GM23338 (cell line): ENCODE measurements at regions not wholly inside any gene's neighbourhood (a gene's known extent, or its start where the extent isn't known, plus 50 kb on each side); places are given as distances from the start of the nearest gene placed in this dataset.

ENCODE experiments used
- ATAC-seq: fragments of 200-7000 bp; cut with Tn5 transposase; 3 replicates; pipeline ENCODE4 v1.9.1; 2020
- DNase-seq: peaks from one replicate; pipeline ENCODE4 v3.0.0-alpha.2; 2015; ENCODE audit warnings: low spot score
- H2AFZ ChIP-seq: fragments of 200-600 bp; sonication (generic); 2 replicates; pipeline ENCODE4 v1.8.0; 2016; ENCODE audit warnings: antibody characterized with exemption, mild to moderate bottlenecking, moderate library complexity
- H3F3A ChIP-seq: fragments of 200-600 bp; sonication (generic); replicated peaks from 2 replicates; pipeline ENCODE4 v1.8.0; 2017; ENCODE audit warnings: antibody characterized with exemption, mixed run types, low read depth
- H3K27ac ChIP-seq: fragments of 200-600 bp; sonication (generic); 2 replicates; pipeline ENCODE4 v1.6.1; 2016; ENCODE audit warnings: low read depth
- H3K27me3 ChIP-seq: fragments of 200-600 bp; sonication (generic); 2 replicates; pipeline ENCODE4 v1.8.0; 2016; ENCODE audit warnings: mild to moderate bottlenecking, mixed run types, moderate library complexity; ENCODE audit not compliant: insufficient read depth
- H3K36me3 ChIP-seq: fragments of 200-600 bp; sonication (generic); 2 replicates; pipeline ENCODE4 v1.8.0; 2016; ENCODE audit warnings: mild to moderate bottlenecking; ENCODE audit not compliant: insufficient read depth
- H3K4me1 ChIP-seq: fragments of 200-600 bp; sonication (generic); 2 replicates; pipeline ENCODE4 v1.8.0; 2016; ENCODE audit warnings: mild to moderate bottlenecking, moderate library complexity; ENCODE audit not compliant: insufficient read depth
- H3K4me2 ChIP-seq: fragments of 200-600 bp; sonication (generic); 2 replicates; pipeline ENCODE4 v1.7.1; 2017; ENCODE audit warnings: mixed run types
- H3K4me3 ChIP-seq: fragments of 200-600 bp; sonication (generic); 2 replicates; pipeline ENCODE4 v1.6.1; 2016; ENCODE audit warnings: mixed run types
- H3K79me2 ChIP-seq: fragments of 200-600 bp; sonication (generic); replicated peaks from 2 replicates; pipeline ENCODE4 v1.8.0; 2017; ENCODE audit warnings: mild to moderate bottlenecking; ENCODE audit not compliant: insufficient read depth
- H3K9me2 ChIP-seq: fragments of 200-600 bp; sonication (generic); 2 replicates; pipeline ENCODE4 v1.8.0; 2017; ENCODE audit not compliant: insufficient read depth
- H4K20me1 ChIP-seq: fragments of 200-600 bp; sonication (generic); replicated peaks from 2 replicates; pipeline ENCODE4 v1.8.0; 2017; ENCODE audit warnings: mild to moderate bottlenecking; ENCODE audit not compliant: insufficient read depth
- H3K27ac Mint-ChIP-seq: 2 replicates; pipeline ENCODE4 v1.8.0; 2020; ENCODE audit warnings: inconsistent platforms, mild to moderate bottlenecking, moderate library complexity, mixed read lengths
- H3K27me3 Mint-ChIP-seq: 3 replicates; pipeline ENCODE4 v1.8.0; 2022; ENCODE audit warnings: low read depth, mild to moderate bottlenecking, moderate library complexity, mixed read lengths, inconsistent platforms; ENCODE audit not compliant: insufficient read depth, poor library complexity
- H3K36me3 Mint-ChIP-seq: 3 replicates; pipeline ENCODE4 v1.8.0; 2021; ENCODE audit warnings: low read depth, mild to moderate bottlenecking, inconsistent platforms, moderate library complexity, mixed read lengths
- H3K4me1 Mint-ChIP-seq: 3 replicates; pipeline ENCODE4 v1.8.0; 2020; ENCODE audit warnings: mild to moderate bottlenecking, inconsistent platforms, mixed read lengths
- H3K4me3 Mint-ChIP-seq: 3 replicates; pipeline ENCODE4 v1.8.0; 2021; ENCODE audit warnings: moderate library complexity, mild to moderate bottlenecking, inconsistent platforms, mixed read lengths
- H3K9me3 Mint-ChIP-seq: 3 replicates; pipeline ENCODE4 v1.8.0; 2020; ENCODE audit warnings: moderate library complexity, mild to moderate bottlenecking, inconsistent platforms, mixed read lengths
- CREB1 ChIP-seq: fragments of 250-450 bp; sonication (Bioruptor Pico); IDR thresholded peaks from 2 replicates; pipeline ENCODE4 v1.5.0; 2020; ENCODE audit warnings: low read depth, mild to moderate bottlenecking, moderate library complexity
- CTCF ChIP-seq, 2 experiments: fragments of 200-600 bp in 1 of 2; sonication (generic) in 1 of 2; conservative IDR thresholded peaks; 2 replicates each; pipeline versions ENCODE4 v1.5.1 to v1.6.1; 2016 to 2017; ENCODE audit warnings: antibody characterized with exemption in 2 of 2, low read depth in 2 of 2, mild to moderate bottlenecking in 2 of 2, moderate library complexity in 1 of 2
- EZH2phosphoT487 ChIP-seq: fragments of 200-600 bp; sonication (generic); IDR thresholded peaks from one replicate; pipeline ENCODE4 v1.8.1; 2018; ENCODE audit warnings: antibody characterized with exemption; ENCODE audit not compliant: unreplicated experiment
- JUNB ChIP-seq: IDR thresholded peaks from one replicate; pipeline ENCODE4 v1.6.1; 2016; ENCODE audit warnings: antibody characterized with exemption; ENCODE audit not compliant: unreplicated experiment
- NANOG ChIP-seq: IDR thresholded peaks from 2 replicates; pipeline ENCODE4 v1.6.1; 2016; ENCODE audit warnings: antibody characterized with exemption, borderline replicate concordance
- ZNF331 ChIP-seq: fragments of 250-450 bp; sonication (Bioruptor Pico); IDR thresholded peaks from 2 replicates; pipeline ENCODE4 v1.5.0; 2020; ENCODE audit warnings: low read depth, mild to moderate bottlenecking, moderate library complexity
- TF ChIP-seq, protein P1 (sequence below): IDR thresholded peaks from one replicate; pipeline ENCODE4 v1.6.1; 2018; ENCODE audit warnings: antibody characterized with exemption; ENCODE audit not compliant: unreplicated experiment
- TF ChIP-seq, protein P2 (sequence below): fragments of 250-450 bp; sonication (Bioruptor Pico); IDR thresholded peaks from 2 replicates; pipeline ENCODE4 v1.5.0; 2020; ENCODE audit warnings: mild to moderate bottlenecking, moderate library complexity

DNA sequence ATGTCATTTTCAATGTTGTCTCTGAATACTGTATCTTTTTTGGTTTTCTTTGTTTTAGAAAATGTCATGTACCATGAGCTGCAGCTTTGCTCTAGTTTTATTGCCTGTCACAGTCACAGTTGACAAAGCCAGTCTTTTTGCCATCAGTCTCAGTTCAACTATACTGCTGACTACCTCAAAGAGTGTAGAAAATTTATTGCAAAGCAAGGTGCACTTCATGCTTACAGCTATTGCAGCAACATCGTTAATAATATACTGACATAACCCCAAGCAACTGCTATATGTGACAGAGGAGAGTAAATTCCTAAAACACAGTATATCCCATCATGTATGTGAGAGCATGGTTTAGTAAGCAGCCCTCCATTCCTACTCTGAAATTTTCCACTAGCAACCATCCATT is 2022.3 kb downstream of the ARAP2 start (continued):
- TF ChIP-seq, protein P1, sequence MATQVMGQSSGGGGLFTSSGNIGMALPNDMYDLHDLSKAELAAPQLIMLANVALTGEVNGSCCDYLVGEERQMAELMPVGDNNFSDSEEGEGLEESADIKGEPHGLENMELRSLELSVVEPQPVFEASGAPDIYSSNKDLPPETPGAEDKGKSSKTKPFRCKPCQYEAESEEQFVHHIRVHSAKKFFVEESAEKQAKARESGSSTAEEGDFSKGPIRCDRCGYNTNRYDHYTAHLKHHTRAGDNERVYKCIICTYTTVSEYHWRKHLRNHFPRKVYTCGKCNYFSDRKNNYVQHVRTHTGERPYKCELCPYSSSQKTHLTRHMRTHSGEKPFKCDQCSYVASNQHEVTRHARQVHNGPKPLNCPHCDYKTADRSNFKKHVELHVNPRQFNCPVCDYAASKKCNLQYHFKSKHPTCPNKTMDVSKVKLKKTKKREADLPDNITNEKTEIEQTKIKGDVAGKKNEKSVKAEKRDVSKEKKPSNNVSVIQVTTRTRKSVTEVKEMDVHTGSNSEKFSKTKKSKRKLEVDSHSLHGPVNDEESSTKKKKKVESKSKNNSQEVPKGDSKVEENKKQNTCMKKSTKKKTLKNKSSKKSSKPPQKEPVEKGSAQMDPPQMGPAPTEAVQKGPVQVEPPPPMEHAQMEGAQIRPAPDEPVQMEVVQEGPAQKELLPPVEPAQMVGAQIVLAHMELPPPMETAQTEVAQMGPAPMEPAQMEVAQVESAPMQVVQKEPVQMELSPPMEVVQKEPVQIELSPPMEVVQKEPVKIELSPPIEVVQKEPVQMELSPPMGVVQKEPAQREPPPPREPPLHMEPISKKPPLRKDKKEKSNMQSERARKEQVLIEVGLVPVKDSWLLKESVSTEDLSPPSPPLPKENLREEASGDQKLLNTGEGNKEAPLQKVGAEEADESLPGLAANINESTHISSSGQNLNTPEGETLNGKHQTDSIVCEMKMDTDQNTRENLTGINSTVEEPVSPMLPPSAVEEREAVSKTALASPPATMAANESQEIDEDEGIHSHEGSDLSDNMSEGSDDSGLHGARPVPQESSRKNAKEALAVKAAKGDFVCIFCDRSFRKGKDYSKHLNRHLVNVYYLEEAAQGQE, result no peak
- no peak for TF ChIP-seq JUNB

DNA sequence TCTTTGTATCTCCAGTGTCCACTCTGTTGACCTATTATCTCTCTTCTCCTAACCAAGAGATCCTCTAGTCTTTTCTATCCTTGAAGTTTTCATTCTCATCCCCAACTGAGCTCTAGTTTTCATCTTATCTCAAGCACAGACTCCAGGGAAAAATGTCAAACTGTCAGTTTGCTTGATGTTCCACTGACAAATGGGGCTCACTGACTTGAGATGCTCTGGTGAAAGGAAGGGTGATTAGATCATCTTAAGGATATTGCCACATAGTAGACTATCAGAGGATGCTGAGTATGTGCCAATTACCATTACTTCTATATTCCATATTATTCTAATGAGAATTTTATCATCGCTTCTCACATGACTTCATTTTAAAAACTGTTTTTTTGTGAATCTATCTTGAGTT is 2008.2 kb downstream of the ARAP2 start:
- H3K27me3 Mint-ChIP-seq, result peaks cover 2% of the 10 kb centered on the region
- no peak overlapping the region for H3K4me3 ChIP-seq
- peaks cover 7% of the 10 kb centered on the region; the same call in 2 of the 3 replicates for H3K9me3 Mint-ChIP-seq
- H3K27ac ChIP-seq, result no peak overlapping the region
- H3K36me3 ChIP-seq, result no peaks in the 10 kb centered on the region
- no peaks in the 10 kb centered on the region for H3K4me1 ChIP-seq
- peaks cover 4% of the 10 kb centered on the region; the same call in 1 of the 2 replicates for H3K9me2 ChIP-seq
- no peaks in the 10 kb centered on the region for H3F3A ChIP-seq
- H3K4me3 Mint-ChIP-seq, result no peak overlapping the region
- H4K20me1 ChIP-seq, result no peaks in the 10 kb centered on the region
- H3K27ac Mint-ChIP-seq, result no peak overlapping the region
- H2AFZ ChIP-seq, result no peak overlapping the region
- no peaks in the 10 kb centered on the region for H3K79me2 ChIP-seq
- ATAC-seq, result no peak
- no peak for DNase-seq
- no peaks in the 10 kb centered on the region; the same call in 2 of the 3 replicates for H3K36me3 Mint-ChIP-seq
- no peaks in the 10 kb centered on the region for H3K27me3 ChIP-seq
- no peak for TF ChIP-seq CTCF (conservative IDR thresholded peaks at IDR 0.05; ENCODE audit: low read depth in 2 of 2)
- no peak for TF ChIP-seq EZH2phosphoT487
- no peak for TF ChIP-seq ZNF331 (CRISPR knock-in tag)
- no peak for TF ChIP-seq JUNB
- TF ChIP-seq, protein P2, sequence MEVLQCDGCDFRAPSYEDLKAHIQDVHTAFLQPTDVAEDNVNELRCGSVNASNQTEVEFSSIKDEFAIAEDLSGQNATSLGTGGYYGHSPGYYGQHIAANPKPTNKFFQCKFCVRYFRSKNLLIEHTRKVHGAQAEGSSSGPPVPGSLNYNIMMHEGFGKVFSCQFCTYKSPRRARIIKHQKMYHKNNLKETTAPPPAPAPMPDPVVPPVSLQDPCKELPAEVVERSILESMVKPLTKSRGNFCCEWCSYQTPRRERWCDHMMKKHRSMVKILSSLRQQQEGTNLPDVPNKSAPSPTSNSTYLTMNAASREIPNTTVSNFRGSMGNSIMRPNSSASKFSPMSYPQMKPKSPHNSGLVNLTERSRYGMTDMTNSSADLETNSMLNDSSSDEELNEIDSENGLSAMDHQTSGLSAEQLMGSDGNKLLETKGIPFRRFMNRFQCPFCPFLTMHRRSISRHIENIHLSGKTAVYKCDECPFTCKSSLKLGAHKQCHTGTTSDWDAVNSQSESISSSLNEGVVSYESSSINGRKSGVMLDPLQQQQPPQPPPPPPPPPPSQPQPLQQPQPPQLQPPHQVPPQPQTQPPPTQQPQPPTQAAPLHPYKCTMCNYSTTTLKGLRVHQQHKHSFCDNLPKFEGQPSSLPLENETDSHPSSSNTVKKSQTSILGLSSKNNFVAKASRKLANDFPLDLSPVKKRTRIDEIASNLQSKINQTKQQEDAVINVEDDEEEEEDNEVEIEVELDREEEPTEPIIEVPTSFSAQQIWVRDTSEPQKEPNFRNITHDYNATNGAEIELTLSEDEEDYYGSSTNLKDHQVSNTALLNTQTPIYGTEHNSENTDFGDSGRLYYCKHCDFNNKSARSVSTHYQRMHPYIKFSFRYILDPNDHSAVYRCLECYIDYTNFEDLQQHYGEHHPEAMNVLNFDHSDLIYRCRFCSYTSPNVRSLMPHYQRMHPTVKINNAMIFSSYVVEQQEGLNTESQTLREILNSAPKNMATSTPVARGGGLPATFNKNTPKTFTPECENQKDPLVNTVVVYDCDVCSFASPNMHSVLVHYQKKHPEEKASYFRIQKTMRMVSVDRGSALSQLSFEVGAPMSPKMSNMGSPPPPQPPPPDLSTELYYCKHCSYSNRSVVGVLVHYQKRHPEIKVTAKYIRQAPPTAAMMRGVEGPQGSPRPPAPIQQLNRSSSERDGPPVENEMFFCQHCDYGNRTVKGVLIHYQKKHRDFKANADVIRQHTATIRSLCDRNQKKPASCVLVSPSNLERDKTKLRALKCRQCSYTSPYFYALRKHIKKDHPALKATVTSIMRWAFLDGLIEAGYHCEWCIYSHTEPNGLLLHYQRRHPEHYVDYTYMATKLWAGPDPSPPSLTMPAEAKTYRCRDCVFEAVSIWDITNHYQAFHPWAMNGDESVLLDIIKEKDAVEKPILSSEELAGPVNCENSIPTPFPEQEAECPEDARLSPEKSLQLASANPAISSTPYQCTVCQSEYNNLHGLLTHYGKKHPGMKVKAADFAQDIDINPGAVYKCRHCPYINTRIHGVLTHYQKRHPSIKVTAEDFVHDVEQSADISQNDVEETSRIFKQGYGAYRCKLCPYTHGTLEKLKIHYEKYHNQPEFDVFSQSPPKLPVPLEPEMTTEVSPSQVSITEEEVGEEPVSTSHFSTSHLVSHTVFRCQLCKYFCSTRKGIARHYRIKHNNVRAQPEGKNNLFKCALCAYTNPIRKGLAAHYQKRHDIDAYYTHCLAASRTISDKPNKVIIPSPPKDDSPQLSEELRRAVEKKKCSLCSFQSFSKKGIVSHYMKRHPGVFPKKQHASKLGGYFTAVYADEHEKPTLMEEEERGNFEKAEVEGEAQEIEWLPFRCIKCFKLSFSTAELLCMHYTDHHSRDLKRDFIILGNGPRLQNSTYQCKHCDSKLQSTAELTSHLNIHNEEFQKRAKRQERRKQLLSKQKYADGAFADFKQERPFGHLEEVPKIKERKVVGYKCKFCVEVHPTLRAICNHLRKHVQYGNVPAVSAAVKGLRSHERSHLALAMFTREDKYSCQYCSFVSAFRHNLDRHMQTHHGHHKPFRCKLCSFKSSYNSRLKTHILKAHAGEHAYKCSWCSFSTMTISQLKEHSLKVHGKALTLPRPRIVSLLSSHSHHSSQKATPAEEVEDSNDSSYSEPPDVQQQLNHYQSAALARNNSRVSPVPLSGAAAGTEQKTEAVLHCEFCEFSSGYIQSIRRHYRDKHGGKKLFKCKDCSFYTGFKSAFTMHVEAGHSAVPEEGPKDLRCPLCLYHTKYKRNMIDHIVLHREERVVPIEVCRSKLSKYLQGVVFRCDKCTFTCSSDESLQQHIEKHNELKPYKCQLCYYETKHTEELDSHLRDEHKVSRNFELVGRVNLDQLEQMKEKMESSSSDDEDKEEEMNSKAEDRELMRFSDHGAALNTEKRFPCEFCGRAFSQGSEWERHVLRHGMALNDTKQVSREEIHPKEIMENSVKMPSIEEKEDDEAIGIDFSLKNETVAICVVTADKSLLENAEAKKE (CRISPR knock-in tag), result no peak
- TF ChIP-seq CREB1, result no peak
- TF ChIP-seq NANOG, result no peak
- no peak overlapping the region for H3K4me2 ChIP-seq
- no peaks in the 10 kb centered on the region for H3K4me1 Mint-ChIP-seq
